ENCODE measurements at regions not wholly inside any gene's neighbourhood (a gene's known extent, or its start where the extent isn't known, plus 50 kb on each side); places are given as distances from the start of the nearest gene placed in this dataset.

DNA sequence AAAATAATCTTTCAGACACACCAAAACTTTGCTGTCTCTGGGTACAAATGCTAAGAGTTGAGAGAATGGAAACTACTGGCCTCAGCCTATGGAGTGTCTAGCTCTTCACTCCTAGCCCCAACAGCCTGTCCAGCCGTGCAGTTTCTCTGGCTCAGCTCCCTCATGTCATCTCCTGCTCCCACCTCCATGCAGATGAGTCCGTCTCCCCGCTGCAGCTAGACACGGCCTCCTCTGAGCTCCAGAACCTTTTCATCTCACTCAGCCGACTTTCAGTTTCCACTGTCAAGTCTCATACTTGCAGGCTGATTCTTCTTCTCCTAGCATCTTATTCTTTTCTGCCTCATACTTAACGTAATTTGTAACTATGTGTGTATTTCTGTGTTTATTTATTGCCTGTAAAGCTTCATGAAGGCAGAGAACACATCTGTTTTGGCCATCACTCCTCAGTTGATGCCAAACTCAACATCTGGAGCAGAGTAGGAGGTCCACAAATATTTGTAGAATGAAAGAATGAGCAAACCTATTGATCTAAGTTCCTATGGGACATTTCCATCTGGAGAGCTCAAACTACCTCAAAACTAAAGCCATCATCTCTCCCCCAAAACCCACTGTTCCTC lies 139.8 kb upstream of the PWP1 start:
- no peaks in the 10 kb centered on the region for H3K27me3 Mint-ChIP-seq (ENCODE audit: unreplicated experiment)
- TF ChIP-seq, protein P1, sequence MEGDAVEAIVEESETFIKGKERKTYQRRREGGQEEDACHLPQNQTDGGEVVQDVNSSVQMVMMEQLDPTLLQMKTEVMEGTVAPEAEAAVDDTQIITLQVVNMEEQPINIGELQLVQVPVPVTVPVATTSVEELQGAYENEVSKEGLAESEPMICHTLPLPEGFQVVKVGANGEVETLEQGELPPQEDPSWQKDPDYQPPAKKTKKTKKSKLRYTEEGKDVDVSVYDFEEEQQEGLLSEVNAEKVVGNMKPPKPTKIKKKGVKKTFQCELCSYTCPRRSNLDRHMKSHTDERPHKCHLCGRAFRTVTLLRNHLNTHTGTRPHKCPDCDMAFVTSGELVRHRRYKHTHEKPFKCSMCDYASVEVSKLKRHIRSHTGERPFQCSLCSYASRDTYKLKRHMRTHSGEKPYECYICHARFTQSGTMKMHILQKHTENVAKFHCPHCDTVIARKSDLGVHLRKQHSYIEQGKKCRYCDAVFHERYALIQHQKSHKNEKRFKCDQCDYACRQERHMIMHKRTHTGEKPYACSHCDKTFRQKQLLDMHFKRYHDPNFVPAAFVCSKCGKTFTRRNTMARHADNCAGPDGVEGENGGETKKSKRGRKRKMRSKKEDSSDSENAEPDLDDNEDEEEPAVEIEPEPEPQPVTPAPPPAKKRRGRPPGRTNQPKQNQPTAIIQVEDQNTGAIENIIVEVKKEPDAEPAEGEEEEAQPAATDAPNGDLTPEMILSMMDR (IDR thresholded peaks at IDR 0.05), result no peak
- no peaks in the 10 kb centered on the region for H3K4me1 Mint-ChIP-seq (ENCODE audit: unreplicated experiment)
- H3K36me3 Mint-ChIP-seq (ENCODE audit: unreplicated experiment), result no peaks in the 10 kb centered on the region
- no peak overlapping the region for H3K4me3 Mint-ChIP-seq (ENCODE audit: unreplicated experiment)
- DNase-seq (ENCODE audit: extremely low spot score, unreplicated experiment), result no peak
- no peak overlapping the region for H3K27ac Mint-ChIP-seq (ENCODE audit: unreplicated experiment)
- H3K9me3 Mint-ChIP-seq (ENCODE audit: unreplicated experiment), result peaks cover 7% of the 10 kb centered on the region

DNA sequence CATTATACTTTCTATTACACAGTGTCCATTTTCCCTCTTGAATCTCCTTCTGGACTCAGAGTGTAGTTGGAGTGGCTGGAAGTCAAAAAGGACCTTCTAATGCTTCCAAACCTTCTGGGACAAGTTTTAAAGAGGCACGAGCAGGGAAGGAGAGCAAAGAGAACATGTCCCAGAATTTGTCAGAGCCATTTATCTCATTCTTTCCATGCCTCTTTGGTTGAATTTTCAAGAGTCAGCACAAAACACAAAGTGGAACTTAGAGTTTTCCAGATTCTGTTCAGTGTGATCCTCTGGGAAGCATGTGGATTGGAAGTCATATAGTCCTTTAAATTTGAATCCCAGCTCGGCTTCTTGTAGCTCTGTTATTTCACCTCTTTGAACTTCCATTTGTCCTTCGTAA lies 138.2 kb upstream of the PWP1 start:
- H3K4me3 Mint-ChIP-seq (ENCODE audit: unreplicated experiment), result no peak overlapping the region
- no peak for DNase-seq (ENCODE audit: extremely low spot score, unreplicated experiment)
- TF ChIP-seq, protein P1 (IDR thresholded peaks at IDR 0.05), result no peak
- H3K9me3 Mint-ChIP-seq (ENCODE audit: unreplicated experiment), result peaks cover 7% of the 10 kb centered on the region
- no peaks in the 10 kb centered on the region for H3K36me3 Mint-ChIP-seq (ENCODE audit: unreplicated experiment)
- H3K27me3 Mint-ChIP-seq (ENCODE audit: unreplicated experiment), result no peaks in the 10 kb centered on the region
- no peak overlapping the region for H3K27ac Mint-ChIP-seq (ENCODE audit: unreplicated experiment)
- no peaks in the 10 kb centered on the region for H3K4me1 Mint-ChIP-seq (ENCODE audit: unreplicated experiment)

DNA sequence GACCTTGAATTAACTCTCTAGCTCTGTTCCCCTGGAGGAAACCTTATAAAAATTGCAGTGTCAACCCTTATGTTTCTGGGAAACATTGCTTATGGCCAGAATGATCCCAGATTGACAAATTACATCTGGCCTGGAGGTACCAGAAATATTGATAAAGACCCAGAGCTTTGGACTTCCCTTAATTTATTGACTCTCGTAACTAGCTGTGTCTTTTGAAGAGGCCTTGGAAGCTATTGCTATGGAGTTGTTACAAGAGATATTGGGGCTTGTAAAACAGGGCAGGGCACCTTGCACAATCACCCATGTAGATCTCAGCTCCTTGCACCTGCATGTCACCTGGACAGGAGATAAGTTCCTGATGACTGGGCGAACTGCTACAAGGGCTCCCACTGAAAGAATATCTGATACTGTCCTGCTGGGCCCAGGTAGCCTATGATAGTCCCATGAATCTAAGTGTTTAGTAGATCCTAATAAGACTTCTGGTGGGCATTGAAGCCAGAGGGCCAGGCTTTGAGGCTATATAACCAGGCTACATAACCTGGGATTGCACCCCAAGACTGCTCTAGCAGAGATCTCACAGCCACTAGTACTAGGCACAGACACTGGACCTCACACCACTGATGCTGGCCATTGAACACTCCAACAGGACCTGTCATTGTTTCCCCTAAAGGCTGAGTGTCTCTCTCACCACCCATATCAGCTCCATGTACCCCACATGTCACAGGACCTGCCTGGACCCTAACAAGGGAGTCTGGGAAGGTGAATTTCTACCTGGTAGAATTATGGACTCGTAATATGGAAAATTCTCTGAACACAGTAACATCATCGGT lies 135.7 kb upstream of the PWP1 start:
- H3K9me3 Mint-ChIP-seq (ENCODE audit: unreplicated experiment), result peaks cover 7% of the 10 kb centered on the region
- no peak overlapping the region for H3K4me3 Mint-ChIP-seq (ENCODE audit: unreplicated experiment)
- H3K27ac Mint-ChIP-seq (ENCODE audit: unreplicated experiment), result no peak overlapping the region
- H3K4me1 Mint-ChIP-seq (ENCODE audit: unreplicated experiment), result no peaks in the 10 kb centered on the region
- no peaks in the 10 kb centered on the region for H3K27me3 Mint-ChIP-seq (ENCODE audit: unreplicated experiment)
- no peaks in the 10 kb centered on the region for H3K36me3 Mint-ChIP-seq (ENCODE audit: unreplicated experiment)
- TF ChIP-seq, protein P1 (IDR thresholded peaks at IDR 0.05), result no peak
- peak; percentile 53 for DNase-seq (ENCODE audit: extremely low spot score, unreplicated experiment)

DNA sequence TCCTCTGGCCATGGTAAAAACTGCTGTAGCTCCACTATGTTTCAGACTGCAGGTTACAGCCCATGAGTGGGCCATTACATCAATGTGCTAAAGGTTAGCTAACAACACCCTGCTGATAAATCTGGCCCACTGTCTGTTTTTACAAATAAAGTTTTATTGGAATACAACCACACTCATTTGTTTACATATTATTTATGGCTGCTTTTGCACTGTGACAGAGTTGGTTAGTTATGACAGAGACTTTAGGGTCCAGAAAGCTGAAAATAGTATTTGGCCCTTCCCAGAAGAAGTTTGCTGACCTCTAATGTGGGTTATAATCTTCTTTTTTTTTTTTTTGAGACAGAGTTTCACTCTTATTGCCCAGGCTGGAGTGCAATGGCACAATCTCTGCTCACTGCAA lies 134.2 kb upstream of the PWP1 start:
- H3K36me3 Mint-ChIP-seq (ENCODE audit: unreplicated experiment), result no peaks in the 10 kb centered on the region
- TF ChIP-seq, protein P1 (IDR thresholded peaks at IDR 0.05), result no peak

DNA sequence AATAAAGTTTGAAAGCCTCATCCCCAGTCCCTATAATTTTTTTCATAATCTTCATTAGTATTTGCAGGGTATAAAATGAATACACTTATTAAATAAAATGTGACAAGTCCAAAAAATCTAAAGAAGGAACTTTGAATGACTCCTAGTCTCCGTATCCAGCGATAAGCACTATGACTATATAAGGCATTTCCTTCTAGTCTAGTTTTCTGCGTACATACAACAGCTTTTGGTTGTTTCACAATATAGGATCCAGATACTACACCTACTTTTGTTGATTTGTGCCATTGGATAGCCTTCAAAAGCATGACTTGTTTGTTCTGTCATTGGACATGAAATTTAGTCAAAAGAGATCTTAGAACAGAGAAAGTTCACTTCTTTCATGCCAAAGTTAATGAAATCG lies 133.3 kb upstream of the PWP1 start:
- TF ChIP-seq, protein P1 (IDR thresholded peaks at IDR 0.05), result no peak
- Mint-ChIP-seq H3K36me3 (ENCODE audit: unreplicated experiment) (no peaks in the 10 kb centered on the region), H3K4me3 (ENCODE audit: unreplicated experiment) (no peak overlapping the region), H3K9me3 (ENCODE audit: unreplicated experiment) (peaks cover 7% of the 10 kb centered on the region), H3K27ac (ENCODE audit: unreplicated experiment) (no peak overlapping the region), H3K27me3 (ENCODE audit: unreplicated experiment) (no peaks in the 10 kb centered on the region), H3K4me1 (ENCODE audit: unreplicated experiment) (no peaks in the 10 kb centered on the region)
- DNase-seq (ENCODE audit: extremely low spot score, unreplicated experiment), result no peak

More for the DNA sequence above, 134.2 kb upstream of the PWP1 start:
- Mint-ChIP-seq H3K27ac (ENCODE audit: unreplicated experiment) (no peak overlapping the region), H3K4me3 (ENCODE audit: unreplicated experiment) (no peak overlapping the region), H3K27me3 (ENCODE audit: unreplicated experiment) (no peaks in the 10 kb centered on the region), H3K4me1 (ENCODE audit: unreplicated experiment) (no peaks in the 10 kb centered on the region), H3K9me3 (ENCODE audit: unreplicated experiment) (peaks cover 7% of the 10 kb centered on the region)
- peak; percentile 6 for DNase-seq (ENCODE audit: extremely low spot score, unreplicated experiment)

Data from osteocyte (in vitro differentiated cells).